ENCODE measurements at regions not wholly inside any gene's neighbourhood (a gene's known extent, or its start where the extent isn't known, plus 50 kb on each side); places are given as distances from the start of the nearest gene placed in this dataset.
"Not testable (repeated sequence)": the region's sequence is repeated elsewhere in the genome, so short reads cannot be mapped to it uniquely, and the experiment has no call there.

- H3K9me3 Mint-ChIP-seq; H3K36me3 Mint-ChIP-seq (ENCODE audit: low read depth); DNase-seq; H3K4me1 Mint-ChIP-seq; H3K4me3 Mint-ChIP-seq; H3K27me3 Mint-ChIP-seq; POLR2A ChIA-PET; CTCF ChIA-PET; H3K27ac Mint-ChIP-seq: not testable (repeated sequence)
Observed at GRCh38 chr9:62526306-62526705, 1336.5 kb downstream of the SPATA31A7 start.

DNA sequence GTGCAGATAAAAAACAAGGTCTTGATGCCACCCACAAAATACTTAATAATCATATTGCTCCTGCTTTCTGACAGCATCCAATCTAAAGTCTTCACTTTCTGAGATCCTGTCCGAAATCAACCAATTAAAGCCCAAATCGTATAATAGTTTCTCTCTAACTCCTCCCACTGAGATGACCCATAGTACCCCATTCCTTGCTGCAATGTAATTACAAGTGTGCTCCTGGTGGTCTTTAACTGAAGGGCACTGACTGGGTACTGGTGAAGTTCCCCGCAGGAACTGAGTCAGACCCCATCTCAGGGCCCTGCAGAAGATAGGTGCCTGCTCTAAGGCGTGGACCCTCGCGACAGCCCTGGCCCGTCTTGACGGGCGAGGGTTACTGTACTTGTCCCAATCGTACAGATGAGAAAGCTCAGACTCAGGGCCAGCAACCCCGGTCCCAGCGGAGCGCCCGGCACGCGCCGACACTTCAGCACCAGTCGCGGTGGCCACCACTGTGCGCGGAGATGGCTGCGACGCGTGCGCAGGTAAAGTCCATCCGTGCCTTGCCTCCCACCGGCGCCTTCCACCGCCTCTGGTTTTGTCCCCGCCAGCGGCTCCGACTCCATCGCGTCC lies 1342.4 kb downstream of the SPATA31A7 start:
- H3K27ac Mint-ChIP-seq; H3K27me3 Mint-ChIP-seq; H3K36me3 Mint-ChIP-seq (ENCODE audit: low read depth); POLR2A ChIA-PET; H3K4me1 Mint-ChIP-seq; CTCF ChIA-PET; DNase-seq; H3K9me3 Mint-ChIP-seq: not testable (repeated sequence)
- H3K4me3 Mint-ChIP-seq: peak overlapping the region; percentile 79

DNA sequence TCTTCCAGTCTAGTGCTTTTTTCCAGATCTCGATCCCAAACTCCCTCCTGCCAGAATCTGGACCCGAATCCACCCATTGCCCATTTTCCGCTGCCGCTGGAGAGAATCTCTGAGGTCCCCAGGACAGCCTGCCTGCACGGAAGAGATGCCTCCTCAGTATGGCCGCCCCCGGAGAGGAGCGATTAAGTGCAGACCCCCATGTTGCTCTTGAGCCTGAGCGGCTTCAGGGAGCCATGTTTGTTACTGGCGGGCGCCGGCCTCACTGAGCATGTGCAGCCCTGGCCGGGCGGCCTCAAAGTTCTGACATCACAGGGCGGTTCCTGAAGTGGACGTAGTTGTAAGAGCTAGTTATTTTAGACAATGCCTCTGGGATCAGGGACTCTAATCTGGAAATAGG lies 1342.9 kb downstream of the SPATA31A7 start:
- H3K9me3 Mint-ChIP-seq; H3K4me1 Mint-ChIP-seq; CTCF ChIA-PET; H3K27me3 Mint-ChIP-seq; POLR2A ChIA-PET; H3K36me3 Mint-ChIP-seq (ENCODE audit: low read depth): not testable (repeated sequence)
- peak overlapping the region; percentile 71 for H3K27ac Mint-ChIP-seq
- peak; percentile 5 for DNase-seq
- peak overlapping the region; percentile 79 for H3K4me3 Mint-ChIP-seq

DNA sequence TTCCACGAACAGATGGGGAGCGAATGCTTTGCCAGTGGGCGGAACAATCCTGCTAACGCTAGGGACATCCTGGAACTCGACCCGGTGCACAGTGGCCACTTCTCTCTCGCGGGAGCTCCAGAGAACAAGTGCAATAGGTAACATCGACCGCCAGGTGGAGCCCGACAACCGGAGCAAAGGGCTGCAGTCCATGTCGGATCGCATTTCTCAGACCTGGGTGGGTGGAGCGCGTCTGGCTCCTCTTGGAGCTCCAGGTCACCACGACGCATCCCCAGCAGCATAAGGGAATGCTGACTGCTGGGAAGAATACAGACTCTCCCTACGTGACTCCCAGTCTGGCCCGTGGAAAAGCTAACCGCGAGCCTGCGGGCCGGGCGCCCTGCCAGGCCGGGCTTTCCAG lies 1360.7 kb downstream of the SPATA31A7 start:
- CTCF ChIA-PET; H3K27me3 Mint-ChIP-seq; H3K4me1 Mint-ChIP-seq; H3K4me3 Mint-ChIP-seq; H3K9me3 Mint-ChIP-seq; DNase-seq; H3K27ac Mint-ChIP-seq; H3K36me3 Mint-ChIP-seq (ENCODE audit: low read depth); POLR2A ChIA-PET: not testable (repeated sequence)

DNA sequence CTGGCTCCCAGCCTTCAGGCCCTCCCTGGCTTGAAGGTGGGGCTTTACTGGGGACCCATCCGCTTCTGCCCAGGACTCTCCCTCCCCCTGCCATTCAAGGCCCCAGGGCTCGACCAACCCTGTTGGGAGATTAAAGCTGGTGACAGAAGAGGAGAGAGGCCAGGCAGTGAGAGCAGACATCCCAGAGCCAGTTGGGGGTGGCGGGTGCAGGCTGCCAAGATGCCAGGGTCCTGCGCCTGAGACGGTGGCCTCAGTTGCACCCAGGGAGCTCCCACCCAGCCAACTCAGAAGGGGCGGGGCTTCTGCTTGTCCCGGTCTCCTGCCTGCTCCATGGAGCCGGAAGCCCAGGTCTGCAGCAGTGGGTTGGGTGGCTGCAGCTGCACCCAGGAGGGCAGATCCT lies 1370.8 kb downstream of the SPATA31A7 start:
- H3K27me3 Mint-ChIP-seq; H3K9me3 Mint-ChIP-seq; H3K27ac Mint-ChIP-seq; H3K4me1 Mint-ChIP-seq; DNase-seq; POLR2A ChIA-PET; H3K36me3 Mint-ChIP-seq (ENCODE audit: low read depth); H3K4me3 Mint-ChIP-seq; CTCF ChIA-PET: not testable (repeated sequence)

GRCh38 chr9:62565132-62565531 lies 1375.3 kb downstream of the SPATA31A7 start:
- POLR2A ChIA-PET; H3K4me3 Mint-ChIP-seq; CTCF ChIA-PET; H3K4me1 Mint-ChIP-seq; H3K27me3 Mint-ChIP-seq; DNase-seq; H3K36me3 Mint-ChIP-seq (ENCODE audit: low read depth); H3K9me3 Mint-ChIP-seq; H3K27ac Mint-ChIP-seq: not testable (repeated sequence)

- DNase-seq; H3K27me3 Mint-ChIP-seq; H3K27ac Mint-ChIP-seq; H3K9me3 Mint-ChIP-seq; H3K4me3 Mint-ChIP-seq; POLR2A ChIA-PET; H3K4me1 Mint-ChIP-seq; CTCF ChIA-PET; H3K36me3 Mint-ChIP-seq (ENCODE audit: low read depth): not testable (repeated sequence)
Observed at GRCh38 chr9:62566430-62566829, 1376.6 kb downstream of the SPATA31A7 start.

GRCh38 chr9:62597128-62597527 lies 1407.3 kb downstream of the SPATA31A7 start:
- DNase-seq; POLR2A ChIA-PET; H3K4me3 Mint-ChIP-seq; H3K27ac Mint-ChIP-seq; CTCF ChIA-PET; H3K9me3 Mint-ChIP-seq; H3K4me1 Mint-ChIP-seq; H3K36me3 Mint-ChIP-seq (ENCODE audit: low read depth); H3K27me3 Mint-ChIP-seq: not testable (repeated sequence)

Measured in activated CD4-positive, alpha-beta T cell treated with anti-CD3 and anti-CD28 coated beads, Interleukin-2, amount 10 ng/mL, durations not matched to agents 7 days and 5 days (primary cell).